Lower leg skin (tissue), 4 donors: ENCODE measurements at regions not wholly inside any gene's neighbourhood (a gene's known extent, or its start where the extent isn't known, plus 50 kb on each side); places are given as distances from the start of the nearest gene placed in this dataset.

Experiments
- DNase-seq, 2 donors: peaks; one replicate each; pipeline ENCODE4 v3.0.0-alpha.2; 2019; ENCODE audit warnings: low spot score in 2 of 2
- H3K4me3 ChIP-seq: fragments of 200-600 bp; sonication (generic); 2 replicates; pipeline ENCODE4 v1.5.1; 2017; ENCODE audit warnings: mild to moderate bottlenecking, low read depth; ENCODE audit not compliant: poor library complexity, severe bottlenecking
- POLR2A ChIP-seq, 2 donors: fragments of 450-650 bp; IDR thresholded peaks; one replicate each; pipeline ENCODE4 v1.6.1; 2016 to 2017; ENCODE audit warnings: antibody characterized with exemption in 2 of 2, mild to moderate bottlenecking in 1 of 2, moderate library complexity in 1 of 2
- WGBS, 2 donors: methylation state at CpG; one replicate each; pipeline ENCODE4 v1.1.5; 2018; 5-methylcytosine and 5-hydroxymethylcytosine counted together
- intact Hi-C: fragments of 100-400 bp; cut with DNase I; formaldehyde crosslinking; loops from one replicate; pipeline ENCODE4 v1.15.0; 2023; ENCODE audit warnings: low total_unique reads
- TF ChIP-seq, protein P1 (sequence below), 3 donors: fragments of 450-650 bp; IDR thresholded peaks; one replicate each; pipeline ENCODE4 v1.5.1; 2016; ENCODE audit warnings: antibody characterized with exemption in 3 of 3, mild to moderate bottlenecking in 3 of 3, moderate library complexity in 2 of 3

DNA sequence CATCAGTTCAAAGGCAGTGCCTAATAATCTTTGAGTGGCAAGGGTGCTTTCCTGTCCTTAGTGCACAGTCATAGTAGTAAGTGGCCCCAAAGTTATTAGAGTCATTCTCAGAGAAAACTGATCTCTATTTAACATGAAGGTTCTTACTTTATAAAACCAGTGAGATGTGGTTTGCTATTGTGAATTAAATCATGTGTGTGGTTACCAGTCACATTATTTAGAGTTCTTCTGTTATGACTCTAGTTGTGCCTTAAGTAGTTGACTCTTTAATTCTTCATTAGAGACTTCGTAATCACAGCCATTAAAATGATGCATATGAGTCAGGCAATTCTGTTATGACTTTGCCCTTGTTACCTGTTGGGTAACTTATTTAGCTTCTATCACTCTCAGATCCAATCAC, 1392.9 kb upstream of the ACVR2A start:
- intact Hi-C loops = no loop called here
- no peak for TF ChIP-seq POLR2A (IDR thresholded peaks at IDR 0.05)
- 86 to 93% methylated on average over 1 of the region's 1 CpG for WGBS, 2 donors
- H3K4me3 ChIP-seq = no peak overlapping the region
- no peak for DNase-seq

DNA sequence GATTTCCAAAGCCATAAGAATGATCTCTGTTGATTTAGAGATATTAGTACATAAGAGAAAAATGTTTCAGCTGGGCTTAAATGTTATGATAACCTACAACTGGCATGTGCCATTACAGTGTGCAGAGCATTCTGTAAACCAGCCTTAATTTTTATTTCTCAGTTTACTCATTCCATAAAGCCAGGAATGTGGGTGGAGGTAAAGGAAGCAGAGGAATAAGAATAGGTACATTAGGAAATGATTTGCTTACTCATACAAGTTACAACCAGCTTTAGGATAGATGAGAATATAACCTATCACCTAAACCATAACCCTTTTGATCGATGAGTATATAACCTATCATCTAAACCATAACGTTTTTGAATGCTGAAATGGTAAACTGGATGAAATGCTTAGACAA, 1394.7 kb upstream of the ACVR2A start:
- DNase-seq = no peak
- 82% methylated on average over 2 of the region's 2 CpGs for WGBS, 2 donors
- intact Hi-C loops = no loop called here
- H3K4me3 ChIP-seq = no peak overlapping the region
- TF ChIP-seq, protein P1, sequence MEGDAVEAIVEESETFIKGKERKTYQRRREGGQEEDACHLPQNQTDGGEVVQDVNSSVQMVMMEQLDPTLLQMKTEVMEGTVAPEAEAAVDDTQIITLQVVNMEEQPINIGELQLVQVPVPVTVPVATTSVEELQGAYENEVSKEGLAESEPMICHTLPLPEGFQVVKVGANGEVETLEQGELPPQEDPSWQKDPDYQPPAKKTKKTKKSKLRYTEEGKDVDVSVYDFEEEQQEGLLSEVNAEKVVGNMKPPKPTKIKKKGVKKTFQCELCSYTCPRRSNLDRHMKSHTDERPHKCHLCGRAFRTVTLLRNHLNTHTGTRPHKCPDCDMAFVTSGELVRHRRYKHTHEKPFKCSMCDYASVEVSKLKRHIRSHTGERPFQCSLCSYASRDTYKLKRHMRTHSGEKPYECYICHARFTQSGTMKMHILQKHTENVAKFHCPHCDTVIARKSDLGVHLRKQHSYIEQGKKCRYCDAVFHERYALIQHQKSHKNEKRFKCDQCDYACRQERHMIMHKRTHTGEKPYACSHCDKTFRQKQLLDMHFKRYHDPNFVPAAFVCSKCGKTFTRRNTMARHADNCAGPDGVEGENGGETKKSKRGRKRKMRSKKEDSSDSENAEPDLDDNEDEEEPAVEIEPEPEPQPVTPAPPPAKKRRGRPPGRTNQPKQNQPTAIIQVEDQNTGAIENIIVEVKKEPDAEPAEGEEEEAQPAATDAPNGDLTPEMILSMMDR (IDR thresholded peaks at IDR 0.05) = no peak
- no peak for TF ChIP-seq POLR2A (IDR thresholded peaks at IDR 0.05)

DNA sequence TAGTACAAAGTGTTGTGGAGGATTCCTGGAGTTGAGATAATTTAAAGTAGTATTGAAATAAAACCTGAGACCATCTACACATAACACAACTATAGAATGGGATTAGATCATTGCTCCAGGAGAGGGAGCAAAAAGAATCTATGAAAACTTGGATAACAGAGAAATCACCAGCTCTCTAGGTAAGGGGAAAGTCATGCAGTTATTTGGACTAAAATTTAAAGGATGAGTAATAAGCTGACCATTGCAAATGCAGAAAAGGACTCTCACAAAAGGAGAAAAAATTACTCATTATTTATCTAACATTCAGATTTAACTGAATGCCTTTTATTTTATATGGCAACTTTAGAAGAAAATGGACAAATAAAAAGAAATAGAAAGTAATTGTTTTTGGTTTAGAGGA, 1399.8 kb upstream of the ACVR2A start:
- DNase-seq = no peak
- no peak for TF ChIP-seq POLR2A (IDR thresholded peaks at IDR 0.05)
- TF ChIP-seq, protein P1 (IDR thresholded peaks at IDR 0.05) = no peak
- no peak overlapping the region for H3K4me3 ChIP-seq
- intact Hi-C loops = no loop called here

DNA sequence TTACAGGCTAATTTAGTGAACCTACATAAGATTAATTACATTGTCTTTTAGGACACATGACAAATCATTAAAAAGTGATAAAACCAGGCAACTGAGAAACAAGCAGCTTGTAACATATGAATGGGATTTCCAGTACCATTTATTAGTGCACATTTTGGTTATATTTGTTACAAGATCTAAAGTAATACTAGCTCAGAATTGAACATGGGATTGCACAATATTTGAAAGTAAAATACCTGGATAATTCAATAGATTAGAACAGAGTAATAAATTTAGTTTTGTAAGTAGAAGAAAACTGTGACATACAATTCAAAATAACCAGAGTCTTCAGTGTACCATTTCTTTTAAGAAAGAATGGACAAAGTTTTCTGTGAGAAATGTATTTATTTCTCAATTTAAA, 1400.7 kb upstream of the ACVR2A start:
- TF ChIP-seq, protein P1 (IDR thresholded peaks at IDR 0.05) = no peak
- TF ChIP-seq POLR2A (IDR thresholded peaks at IDR 0.05) = no peak
- DNase-seq = no peak
- intact Hi-C loops = no loop called here
- H3K4me3 ChIP-seq = no peak overlapping the region

DNA sequence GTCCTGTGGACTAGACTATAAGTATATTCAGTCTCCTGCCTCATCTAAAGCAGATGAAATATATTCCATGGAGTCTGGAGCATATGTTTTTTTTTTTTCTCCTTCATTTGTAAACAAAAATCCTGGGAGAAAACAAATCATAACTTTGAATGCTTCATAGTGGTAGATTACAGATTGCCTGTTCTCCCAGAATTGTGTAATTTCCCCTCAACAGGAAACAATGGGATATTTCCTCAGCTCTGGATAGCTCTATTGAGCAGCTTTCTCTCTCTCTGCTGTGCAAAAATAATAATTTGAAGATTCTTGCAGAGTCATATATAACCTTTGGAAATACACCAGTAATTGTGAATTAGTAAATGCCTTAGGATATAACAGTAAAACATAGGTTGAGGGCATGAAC, 1406.6 kb upstream of the ACVR2A start:
- no peak overlapping the region for H3K4me3 ChIP-seq
- intact Hi-C loops = no loop called here
- DNase-seq = no peak
- TF ChIP-seq, protein P1 (IDR thresholded peaks at IDR 0.05) = no peak
- TF ChIP-seq POLR2A (IDR thresholded peaks at IDR 0.05) = no peak

DNA sequence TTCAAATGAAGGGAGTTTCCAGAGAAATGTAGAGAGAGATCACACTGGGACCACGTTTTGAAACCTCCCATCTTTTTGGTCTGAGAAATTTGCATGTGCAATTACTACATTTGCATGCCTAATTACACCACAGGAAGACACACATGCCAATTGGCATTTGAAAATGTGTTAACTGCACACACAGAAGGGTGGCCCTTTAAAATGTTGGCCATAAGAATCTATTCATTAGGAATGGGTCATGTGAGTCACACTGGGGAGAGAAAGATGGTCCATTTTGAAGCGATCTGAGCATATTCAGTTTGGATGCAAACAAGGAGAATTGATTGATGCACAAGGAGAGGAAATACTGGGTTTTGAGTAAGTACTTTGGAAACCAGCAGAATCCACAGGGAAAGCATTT, 1407.1 kb upstream of the ACVR2A start:
- DNase-seq = no peak
- intact Hi-C loops = no loop called here
- 39 to 40% methylated on average over 2 of the region's 2 CpGs for WGBS, 2 donors
- no peak overlapping the region for H3K4me3 ChIP-seq
- TF ChIP-seq, protein P1 (IDR thresholded peaks at IDR 0.05) = no peak
- TF ChIP-seq POLR2A (IDR thresholded peaks at IDR 0.05) = no peak
